Sigmoid colon (tissue), 6 donors: ENCODE measurements at regions not wholly inside any gene's neighbourhood (a gene's known extent, or its start where the extent isn't known, plus 50 kb on each side); places are given as distances from the start of the nearest gene placed in this dataset.

ENCODE experiments used
- DNase-seq: peaks from one replicate; pipeline ENCODE4 v3.0.0-alpha.2; 2019
- H3K27ac ChIP-seq, 4 donors: fragments of 200-600 bp; sonication (generic); one replicate each; pipeline ENCODE4 v1.5.1; 2016 to 2019; ENCODE audit warnings: mild to moderate bottlenecking in 1 of 4
- H3K27me3 ChIP-seq, 3 donors: fragments of 200-600 bp; sonication (generic); one replicate each; pipeline ENCODE4 v1.5.1; 2019; ENCODE audit warnings: mild to moderate bottlenecking in 1 of 3
- H3K36me3 ChIP-seq, 4 donors: fragments of 200-600 bp; sonication (generic); one replicate each; pipeline ENCODE4 v1.5.1; 2016 to 2019
- H3K4me1 ChIP-seq, 4 donors: fragments of 200-600 bp; sonication (generic); one replicate each; pipeline ENCODE4 v1.5.1; 2017 to 2019
- H3K4me3 ChIP-seq, 4 donors: fragments of 200-600 bp; sonication (generic); one replicate each; pipeline ENCODE4 v1.5.1; 2017 to 2019; ENCODE audit warnings: mild to moderate bottlenecking in 2 of 4, moderate library complexity in 1 of 4
- H3K9me3 ChIP-seq, 4 donors: fragments of 200-600 bp in 3 of 4; sonication (generic) in 3 of 4; one replicate each; pipeline versions ENCODE4 v1.5.1 to v1.6.1; 2013 to 2019
- EP300 ChIP-seq, 4 donors: sonication (generic); formaldehyde crosslinking; IDR thresholded peaks; one replicate each; pipeline ENCODE4 v1.6.1; 2017; ENCODE audit warnings: antibody characterized with exemption in 4 of 4
- POLR2A ChIP-seq, 2 donors: fragments of 450-650 bp; IDR thresholded peaks; one replicate each; pipeline ENCODE4 v1.6.1; 2016; ENCODE audit warnings: antibody characterized with exemption in 2 of 2, mild to moderate bottlenecking in 2 of 2, moderate library complexity in 2 of 2
- POLR2AphosphoS5 ChIP-seq, 4 donors: sonication (generic); formaldehyde crosslinking; IDR thresholded peaks; one replicate each; pipeline ENCODE4 v1.6.1; 2017; ENCODE audit warnings: antibody characterized with exemption in 4 of 4
- WGBS, 2 donors: extraction: QIAGEN DNeasy Blood & Tissue Kit; methylation state at CpG; one replicate each; pipeline ENCODE4 v1.1.7; 2013; 5-methylcytosine and 5-hydroxymethylcytosine counted together
- intact Hi-C: fragments of 100-400 bp; cut with DNase I; formaldehyde crosslinking; loops from one replicate; pipeline ENCODE4 v1.15.1; 2023
- TF ChIP-seq, protein P1 (sequence below), 4 experiments: fragments of 450-650 bp in 3 of 4; fragments of 200-600 bp in 1 of 4; IDR thresholded peaks; one replicate each; pipeline ENCODE4 v1.5.1; 2016 to 2019; ENCODE audit warnings: antibody characterized with exemption in 4 of 4, mild to moderate bottlenecking in 3 of 4, moderate library complexity in 2 of 4
- donor health status: healthy with polysubstance abuse.
- donor health status: healthy.

DNA sequence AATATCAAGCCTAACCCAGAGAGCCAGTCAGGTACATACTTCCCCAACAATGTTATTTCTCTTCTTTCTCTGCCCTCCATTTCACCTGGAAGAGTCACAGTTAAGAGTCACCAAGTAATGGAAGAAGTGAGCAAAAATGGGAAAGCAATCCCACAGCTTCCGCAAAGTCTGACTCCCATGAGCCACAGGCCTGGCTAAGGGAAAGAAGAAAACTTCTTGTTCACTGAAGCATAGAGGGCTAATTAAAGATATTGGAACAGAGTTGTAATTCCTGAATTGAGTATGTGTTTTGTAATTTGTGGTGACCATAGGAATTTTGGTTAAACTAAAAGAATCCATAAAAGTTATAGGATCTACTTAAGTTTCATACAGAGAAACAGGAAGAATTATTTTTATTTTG, 830.9 kb upstream of the PCDH20 start:
- H3K27ac ChIP-seq, result no peak overlapping the region
- H3K36me3 ChIP-seq, result no peaks in the 10 kb centered on the region
- H3K4me3 ChIP-seq, result no peak overlapping the region
- H3K27me3 ChIP-seq, result no peaks in the 10 kb centered on the region
- H3K9me3 ChIP-seq, result no peaks in the 10 kb centered on the region
- intact Hi-C loops, result no loop called here
- TF ChIP-seq, protein P1, sequence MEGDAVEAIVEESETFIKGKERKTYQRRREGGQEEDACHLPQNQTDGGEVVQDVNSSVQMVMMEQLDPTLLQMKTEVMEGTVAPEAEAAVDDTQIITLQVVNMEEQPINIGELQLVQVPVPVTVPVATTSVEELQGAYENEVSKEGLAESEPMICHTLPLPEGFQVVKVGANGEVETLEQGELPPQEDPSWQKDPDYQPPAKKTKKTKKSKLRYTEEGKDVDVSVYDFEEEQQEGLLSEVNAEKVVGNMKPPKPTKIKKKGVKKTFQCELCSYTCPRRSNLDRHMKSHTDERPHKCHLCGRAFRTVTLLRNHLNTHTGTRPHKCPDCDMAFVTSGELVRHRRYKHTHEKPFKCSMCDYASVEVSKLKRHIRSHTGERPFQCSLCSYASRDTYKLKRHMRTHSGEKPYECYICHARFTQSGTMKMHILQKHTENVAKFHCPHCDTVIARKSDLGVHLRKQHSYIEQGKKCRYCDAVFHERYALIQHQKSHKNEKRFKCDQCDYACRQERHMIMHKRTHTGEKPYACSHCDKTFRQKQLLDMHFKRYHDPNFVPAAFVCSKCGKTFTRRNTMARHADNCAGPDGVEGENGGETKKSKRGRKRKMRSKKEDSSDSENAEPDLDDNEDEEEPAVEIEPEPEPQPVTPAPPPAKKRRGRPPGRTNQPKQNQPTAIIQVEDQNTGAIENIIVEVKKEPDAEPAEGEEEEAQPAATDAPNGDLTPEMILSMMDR (IDR thresholded peaks at IDR 0.05), result no peak
- TF ChIP-seq POLR2A (IDR thresholded peaks at IDR 0.05), result no peak
- TF ChIP-seq EP300 (IDR thresholded peaks at IDR 0.05), result no peak
- no peak for TF ChIP-seq POLR2AphosphoS5 (IDR thresholded peaks at IDR 0.05)
- WGBS, 2 donors, result 95 to 98% methylated on average over 1 of the region's 1 CpG
- DNase-seq, result no peak
- H3K4me1 ChIP-seq, result no peaks in the 10 kb centered on the region

DNA sequence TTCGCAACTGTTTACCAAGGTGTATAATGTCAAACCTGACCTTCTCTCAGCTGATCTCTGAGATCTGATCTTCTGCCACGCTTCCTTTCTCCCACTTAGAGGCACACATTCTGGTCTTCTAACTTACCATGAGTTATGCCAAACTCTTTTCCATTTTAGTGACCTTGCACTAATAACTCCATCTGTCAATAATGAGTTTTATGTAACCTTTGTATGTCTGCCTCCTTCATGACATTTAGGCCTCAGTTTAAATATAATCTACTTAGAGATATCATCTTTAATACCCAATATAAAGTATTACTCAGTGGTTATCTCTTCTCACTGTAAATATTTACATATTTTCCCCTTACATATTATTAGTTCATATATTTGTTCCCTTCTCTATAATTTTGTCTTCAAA, 827.5 kb upstream of the PCDH20 start:
- intact Hi-C loops, result no loop called here
- no peaks in the 10 kb centered on the region for H3K9me3 ChIP-seq
- WGBS, 2 donors, result 68 to 78% methylated on average over 2 of the region's 2 CpGs

DNA sequence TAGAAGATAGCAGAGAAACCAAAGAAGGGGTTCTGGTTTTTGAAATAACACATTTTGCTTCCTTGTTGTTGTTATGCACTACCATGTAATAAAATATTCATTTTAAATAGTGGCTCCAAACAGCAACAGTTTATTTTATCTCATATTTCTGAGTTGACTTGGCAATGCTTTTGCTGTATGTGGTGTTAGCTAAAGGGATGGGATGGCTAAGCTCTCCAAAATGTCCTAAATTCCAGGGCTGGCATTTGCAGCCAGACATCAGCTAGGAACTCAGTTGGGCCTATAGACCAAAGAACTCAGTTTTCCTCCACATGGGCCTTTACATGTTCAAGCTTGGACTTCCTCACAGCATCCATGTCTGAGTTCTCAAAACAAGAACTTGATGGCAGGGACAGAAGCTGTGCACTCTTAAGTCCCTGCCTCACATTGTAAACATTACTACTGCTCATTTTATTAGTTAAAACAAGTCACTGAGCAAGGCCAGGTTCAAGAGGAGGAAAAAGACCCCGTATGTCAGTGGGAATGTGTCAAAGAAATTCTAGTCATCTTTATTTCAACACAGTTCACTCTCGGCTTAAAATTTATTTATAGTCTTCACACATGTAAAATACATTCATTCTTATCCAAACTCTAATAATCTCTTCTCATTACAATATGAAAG, 819.3 kb upstream of the PCDH20 start:
- WGBS, 2 donors, result 57 to 64% methylated on average over 2 of the region's 2 CpGs
- Histone ChIP-seq H3K4me3 (no peak overlapping the region), H3K36me3 (no peaks in the 10 kb centered on the region), H3K4me1 (no peaks in the 10 kb centered on the region), H3K27ac (no peak overlapping the region), H3K27me3 (no peaks in the 10 kb centered on the region), H3K9me3 (no peaks in the 10 kb centered on the region)
- no peak for TF ChIP-seq POLR2A (IDR thresholded peaks at IDR 0.05)
- TF ChIP-seq POLR2AphosphoS5 (IDR thresholded peaks at IDR 0.05), result no peak
- TF ChIP-seq, protein P1 (IDR thresholded peaks at IDR 0.05), result no peak
- TF ChIP-seq EP300 (IDR thresholded peaks at IDR 0.05), result no peak
- no peak for DNase-seq
- intact Hi-C loops, result no loop called here

More for the DNA sequence above, 827.5 kb upstream of the PCDH20 start:
- Histone ChIP-seq H3K4me1 (no peaks in the 10 kb centered on the region), H3K27ac (no peak overlapping the region), H3K27me3 (no peaks in the 10 kb centered on the region), H3K4me3 (no peak overlapping the region), H3K36me3 (no peaks in the 10 kb centered on the region)
- TF ChIP-seq POLR2AphosphoS5 (IDR thresholded peaks at IDR 0.05) (no peak), POLR2A (IDR thresholded peaks at IDR 0.05) (no peak), EP300 (IDR thresholded peaks at IDR 0.05) (no peak)
- TF ChIP-seq, protein P1 (IDR thresholded peaks at IDR 0.05), result no peak
- no peak for DNase-seq

GRCh38 chr13:62210951-62211350, 795.3 kb upstream of the PCDH20 start:
- Histone ChIP-seq H3K27ac (no peak overlapping the region), H3K4me3 (no peak overlapping the region), H3K4me1 (no peaks in the 10 kb centered on the region), H3K27me3 (no peaks in the 10 kb centered on the region), H3K36me3 (no peaks in the 10 kb centered on the region), H3K9me3 (no peaks in the 10 kb centered on the region)
- DNase-seq, result no peak
- intact Hi-C loops, result no loop called here
- WGBS, 2 donors, result 67 to 68% methylated on average over 3 of the region's 3 CpGs
- TF ChIP-seq POLR2AphosphoS5 (IDR thresholded peaks at IDR 0.05) (no peak), EP300 (IDR thresholded peaks at IDR 0.05) (no peak), POLR2A (IDR thresholded peaks at IDR 0.05) (no peak)
- TF ChIP-seq, protein P1 (IDR thresholded peaks at IDR 0.05), result no peak

DNA sequence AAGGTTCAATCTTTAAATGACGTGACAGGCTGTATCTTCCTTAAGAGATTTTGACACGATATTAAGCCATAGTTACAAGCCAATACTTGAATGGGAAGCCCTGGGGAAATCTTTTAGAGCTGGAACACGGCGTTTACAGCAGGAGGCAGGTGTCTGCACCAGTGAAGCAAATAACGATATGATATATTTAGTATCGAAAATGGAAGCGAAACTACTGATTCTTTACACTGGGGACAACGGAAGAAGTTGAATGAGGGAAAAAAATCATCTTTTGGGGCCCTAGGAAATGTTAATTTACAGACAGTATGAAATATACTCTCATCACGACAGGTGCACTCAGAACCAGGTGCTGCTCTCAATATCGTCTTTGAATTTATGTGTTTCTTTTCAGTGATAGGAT, 793.9 kb upstream of the PCDH20 start:
- TF ChIP-seq POLR2AphosphoS5 (IDR thresholded peaks at IDR 0.05) (no peak), POLR2A (IDR thresholded peaks at IDR 0.05) (no peak), EP300 (IDR thresholded peaks at IDR 0.05) (no peak)
- TF ChIP-seq, protein P1 (IDR thresholded peaks at IDR 0.05), result no peak
- Histone ChIP-seq H3K36me3 (no peaks in the 10 kb centered on the region), H3K4me3 (no peak overlapping the region), H3K27me3 (no peaks in the 10 kb centered on the region), H3K27ac (no peak overlapping the region), H3K4me1 (no peaks in the 10 kb centered on the region), H3K9me3 (no peaks in the 10 kb centered on the region)
- intact Hi-C loops, result no loop called here
- DNase-seq, result no peak
- 81 to 83% methylated on average over 10 of the region's 10 CpGs for WGBS, 2 donors
